Colon (tissue), 2 donors: ENCODE measurements at regions not wholly inside any gene's neighbourhood (a gene's known extent, or its start where the extent isn't known, plus 50 kb on each side); places are given as distances from the start of the nearest gene placed in this dataset.

Experiments used
- FAIRE-seq: peaks from 2 replicates; lab custom pipeline; 2012; peaks lifted over from hg19 to GRCh38; lab: Jason Lieb, UNC
- donor health status: control.
- donor health status: control.

- FAIRE-seq = no peak
Measured at GRCh38 chr18:78571063-78571785, 408.4 kb upstream of the SALL3 start.

- no peak for FAIRE-seq
Measured at GRCh38 chr18:78571831-78572347, 407.7 kb upstream of the SALL3 start.

GRCh38 chr18:78573773-78574172, 405.8 kb upstream of the SALL3 start:
- FAIRE-seq = no peak

- no peak for FAIRE-seq
Measured at GRCh38 chr18:78576967-78577366, 402.7 kb upstream of the SALL3 start.

GRCh38 chr18:78579449-78579848, 400.2 kb upstream of the SALL3 start:
- no peak for FAIRE-seq

GRCh38 chr18:78579854-78580577, 399.6 kb upstream of the SALL3 start:
- no peak for FAIRE-seq

- no peak for FAIRE-seq
Measured at GRCh38 chr18:78580835-78581339, 398.7 kb upstream of the SALL3 start.

GRCh38 chr18:78582181-78582709, 397.4 kb upstream of the SALL3 start:
- FAIRE-seq = no peak

- no peak for FAIRE-seq
Measured at GRCh38 chr18:78582898-78583738, 396.5 kb upstream of the SALL3 start.

GRCh38 chr18:78583739-78584458, 395.7 kb upstream of the SALL3 start:
- no peak for FAIRE-seq

GRCh38 chr18:78584459-78585022, 395.1 kb upstream of the SALL3 start:
- no peak for FAIRE-seq

GRCh38 chr18:78586586-78586985, 393.0 kb upstream of the SALL3 start:
- no peak for FAIRE-seq

GRCh38 chr18:78587096-78587495, 392.5 kb upstream of the SALL3 start:
- no peak for FAIRE-seq

GRCh38 chr18:78587626-78588600, 391.7 kb upstream of the SALL3 start:
- no peak for FAIRE-seq

- no peak for FAIRE-seq
Measured at GRCh38 chr18:78589916-78590437, 389.6 kb upstream of the SALL3 start.

GRCh38 chr18:78595453-78595852, 384.2 kb upstream of the SALL3 start:
- no peak for FAIRE-seq

- FAIRE-seq = no peak
Measured at GRCh38 chr18:78595924-78596573, 383.6 kb upstream of the SALL3 start.

- FAIRE-seq = no peak
Measured at GRCh38 chr18:78596794-78597345, 382.7 kb upstream of the SALL3 start.

GRCh38 chr18:78601349-78601748, 378.3 kb upstream of the SALL3 start:
- FAIRE-seq = no peak
